ENCODE measurements at regions not wholly inside any gene's neighbourhood (a gene's known extent, or its start where the extent isn't known, plus 50 kb on each side); places are given as distances from the start of the nearest gene placed in this dataset.

GRCh38 chr13:23488442-23488841 lies 54.9 kb upstream of the SACS start:
- peaks cover 8% of the 10 kb centered on the region for H3K36me3 Mint-ChIP-seq
- no peak for TF ChIP-seq CTCF (conservative IDR thresholded peaks at IDR 0.05)
- H3K4me1 Mint-ChIP-seq (ENCODE audit: unreplicated experiment) = peaks cover 5% of the 10 kb centered on the region
- no peak for DNase-seq (ENCODE audit: extremely low spot score, unreplicated experiment)
- peaks cover 9% of the 10 kb centered on the region for H3K9me3 Mint-ChIP-seq
- H3K27ac Mint-ChIP-seq = no peak overlapping the region
- H3K27me3 Mint-ChIP-seq = no peaks in the 10 kb centered on the region
- H3K4me3 Mint-ChIP-seq = no peak overlapping the region

GRCh38 chr13:23496255-23496654 lies 62.8 kb upstream of the SACS start:
- Mint-ChIP-seq H3K9me3 (peaks cover 7% of the 10 kb centered on the region), H3K36me3 (no peaks in the 10 kb centered on the region), H3K27ac (no peak overlapping the region), H3K4me1 (ENCODE audit: unreplicated experiment) (peaks cover 21% of the 10 kb centered on the region), H3K27me3 (no peaks in the 10 kb centered on the region), H3K4me3 (no peak overlapping the region)
- DNase-seq (ENCODE audit: extremely low spot score, unreplicated experiment) = no peak
- no peak for TF ChIP-seq CTCF (conservative IDR thresholded peaks at IDR 0.05)

GRCh38 chr13:23497191-23497590 lies 63.7 kb upstream of the SACS start:
- TF ChIP-seq CTCF (conservative IDR thresholded peaks at IDR 0.05) = no peak
- no peak overlapping the region for H3K4me3 Mint-ChIP-seq

GRCh38 chr13:23500849-23501248 lies 67.3 kb upstream of the SACS start:
- Mint-ChIP-seq H3K4me1 (ENCODE audit: unreplicated experiment) (peaks cover 34% of the 10 kb centered on the region), H3K36me3 (no peaks in the 10 kb centered on the region), H3K4me3 (no peak overlapping the region), H3K27ac (peak overlapping the region; percentile 46), H3K27me3 (no peaks in the 10 kb centered on the region), H3K9me3 (peaks cover 4% of the 10 kb centered on the region)
- no peak for DNase-seq (ENCODE audit: extremely low spot score, unreplicated experiment)
- no peak for TF ChIP-seq CTCF (conservative IDR thresholded peaks at IDR 0.05)

More at GRCh38 chr13:23497191-23497590, 63.7 kb upstream of the SACS start:
- Mint-ChIP-seq H3K36me3 (no peaks in the 10 kb centered on the region), H3K4me1 (ENCODE audit: unreplicated experiment) (peaks cover 23% of the 10 kb centered on the region), H3K27ac (no peak overlapping the region), H3K9me3 (peaks cover 9% of the 10 kb centered on the region), H3K27me3 (no peaks in the 10 kb centered on the region)
- no peak for DNase-seq (ENCODE audit: extremely low spot score, unreplicated experiment)

- H3K9me3 Mint-ChIP-seq = peaks cover 4% of the 10 kb centered on the region
- no peak for DNase-seq (ENCODE audit: extremely low spot score, unreplicated experiment)
- H3K27me3 Mint-ChIP-seq = no peaks in the 10 kb centered on the region
- H3K4me1 Mint-ChIP-seq (ENCODE audit: unreplicated experiment) = peaks cover 40% of the 10 kb centered on the region
- H3K27ac Mint-ChIP-seq = no peak overlapping the region
- no peak for TF ChIP-seq CTCF (conservative IDR thresholded peaks at IDR 0.05)
- no peak overlapping the region for H3K4me3 Mint-ChIP-seq
- H3K36me3 Mint-ChIP-seq = no peaks in the 10 kb centered on the region
Measured at GRCh38 chr13:23504180-23504579, 66.0 kb upstream of the TNFRSF19 start.

- peaks cover 40% of the 10 kb centered on the region for H3K4me1 Mint-ChIP-seq (ENCODE audit: unreplicated experiment)
- H3K27ac Mint-ChIP-seq = no peak overlapping the region
- H3K4me3 Mint-ChIP-seq = peak overlapping the region; percentile 47
Measured at GRCh38 chr13:23505007-23505406, 65.2 kb upstream of the TNFRSF19 start.

More at GRCh38 chr13:23505007-23505406, 65.2 kb upstream of the TNFRSF19 start:
- no peak for TF ChIP-seq CTCF (conservative IDR thresholded peaks at IDR 0.05)
- H3K36me3 Mint-ChIP-seq = no peaks in the 10 kb centered on the region
- H3K9me3 Mint-ChIP-seq = peaks cover 4% of the 10 kb centered on the region
- H3K27me3 Mint-ChIP-seq = no peaks in the 10 kb centered on the region
- DNase-seq (ENCODE audit: extremely low spot score, unreplicated experiment) = no peak
